HepG2 (cell line): ENCODE measurements at regions not wholly inside any gene's neighbourhood (a gene's known extent, or its start where the extent isn't known, plus 50 kb on each side); places are given as distances from the start of the nearest gene placed in this dataset.
"Not testable (repeated sequence)": the region's sequence is repeated elsewhere in the genome, so short reads cannot be mapped to it uniquely, and the experiment has no call there.

Experiments used
- POLR2A ChIP-seq, 2 experiments: IDR thresholded peaks; 2 replicates each; pipeline ENCODE4 v1.6.1; 2011; ENCODE audit warnings: low read depth in 2 of 2, low read length in 2 of 2, mild to moderate bottlenecking in 1 of 2, moderate library complexity in 1 of 2; ENCODE audit not compliant: insufficient read depth in 1 of 2
- RBFOX2 ChIP-seq: fragments of 200-400 bp; formaldehyde crosslinking; IDR thresholded peaks from 2 replicates; pipeline ENCODE4 v1.6.1; 2017; ENCODE audit warnings: low read depth, mild to moderate bottlenecking, low read length
- RFX5 ChIP-seq: IDR thresholded peaks from 2 replicates; pipeline ENCODE4 v1.6.1; 2011; ENCODE audit warnings: low read depth, low read length, improper control_type of control experiment

DNA sequence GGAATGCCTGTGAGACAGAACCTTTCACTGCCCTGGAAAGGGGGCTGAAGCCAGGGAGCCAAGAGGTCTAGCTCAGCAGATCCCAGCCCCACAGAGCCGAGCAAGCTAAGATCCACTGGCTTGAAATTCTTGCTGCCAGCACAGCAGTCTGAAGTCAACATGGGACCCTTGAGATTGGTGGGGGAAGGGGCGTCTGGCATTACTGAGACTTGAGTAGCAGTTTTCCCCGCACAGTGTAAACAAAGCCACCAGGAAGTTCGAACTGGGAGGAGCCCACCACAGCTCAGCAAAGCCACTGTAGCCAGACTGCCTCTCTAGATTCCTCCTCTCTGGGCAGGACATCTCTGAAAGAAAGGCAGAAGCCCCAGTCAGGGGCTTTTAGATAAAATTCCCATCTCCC, 90.3 kb upstream of the FGGY start:
- TF ChIP-seq RFX5; RBFOX2; POLR2A (IDR thresholded peaks at IDR 0.05; ENCODE audit: insufficient read depth in 1 of 2, low read depth in 2 of 2, low read length in 2 of 2): not testable (repeated sequence)
